Dermis blood vessel endothelial cell (primary cell): ENCODE measurements at regions not wholly inside any gene's neighbourhood (a gene's known extent, or its start where the extent isn't known, plus 50 kb on each side); places are given as distances from the start of the nearest gene placed in this dataset.

Experiments used
- DNase-seq: peaks from one replicate; pipeline ENCODE4 v3.0.0; 2010

DNA sequence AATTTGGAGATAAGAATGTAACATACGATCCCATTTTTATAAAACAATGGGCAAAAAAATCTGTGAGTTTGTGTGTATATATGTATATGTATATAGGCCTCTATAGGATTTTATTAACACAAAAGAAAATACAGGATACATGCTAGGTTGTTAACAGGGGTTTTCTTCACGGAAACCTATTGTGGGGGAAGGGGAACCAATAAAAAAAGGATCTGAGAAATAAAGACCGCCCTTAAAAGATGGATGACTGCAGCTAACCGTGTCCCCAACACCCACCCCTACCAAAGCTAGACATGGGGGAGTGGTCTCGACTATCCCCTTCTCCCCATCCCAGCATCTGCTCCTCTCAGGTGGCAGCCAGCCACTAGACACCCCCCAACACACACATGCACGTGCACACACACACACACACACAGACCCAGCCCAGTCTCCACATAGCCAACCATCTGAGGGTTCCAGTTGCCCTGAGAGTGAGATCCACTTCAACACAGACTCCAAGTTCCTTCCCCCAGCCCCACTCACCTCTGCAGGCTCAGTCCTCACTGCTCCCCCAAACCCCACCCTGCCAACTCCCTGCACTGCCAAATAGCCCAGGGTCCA lies 132.9 kb downstream of the TPRA1 start:
- DNase-seq, result no peak

GRCh38 chr3:127457094-127457475 lies 133.4 kb downstream of the TPRA1 start:
- peak; percentile 61 for DNase-seq

DNA sequence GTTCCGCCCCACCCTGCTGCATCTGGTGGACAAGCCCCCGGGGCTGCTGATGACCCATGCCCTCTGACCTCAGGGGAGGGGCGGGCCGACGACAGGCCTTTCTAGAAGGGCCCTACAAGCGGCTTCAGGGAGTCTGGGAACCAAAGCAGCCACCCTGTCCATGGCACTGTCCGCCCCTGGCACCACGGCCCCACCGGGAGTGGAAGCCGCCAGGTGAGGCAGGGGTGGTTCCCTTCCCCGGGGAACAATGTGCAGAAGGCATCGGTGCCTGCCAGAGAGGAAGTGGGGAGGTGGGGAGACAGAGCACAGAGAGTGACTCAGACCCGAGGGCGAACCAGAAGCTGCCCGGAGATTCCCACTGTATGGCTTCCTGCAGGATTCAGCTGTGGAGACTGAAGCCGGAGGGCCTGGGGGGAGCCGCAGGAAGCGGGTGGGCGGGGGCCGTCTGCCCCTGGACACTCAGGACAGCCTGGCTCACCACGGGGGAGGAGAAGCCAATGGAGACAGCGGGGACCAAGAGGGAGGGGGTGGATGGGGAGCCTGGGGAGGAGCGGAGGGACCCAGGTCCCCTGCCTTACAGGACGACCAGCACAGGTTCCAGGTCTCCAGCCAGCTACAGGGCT lies 134.0 kb downstream of the TPRA1 start:
- DNase-seq, result peak; percentile 77

- DNase-seq, result peak; percentile 75
Measured at GRCh38 chr3:127455541-127456450, 134.7 kb downstream of the TPRA1 start.

DNA sequence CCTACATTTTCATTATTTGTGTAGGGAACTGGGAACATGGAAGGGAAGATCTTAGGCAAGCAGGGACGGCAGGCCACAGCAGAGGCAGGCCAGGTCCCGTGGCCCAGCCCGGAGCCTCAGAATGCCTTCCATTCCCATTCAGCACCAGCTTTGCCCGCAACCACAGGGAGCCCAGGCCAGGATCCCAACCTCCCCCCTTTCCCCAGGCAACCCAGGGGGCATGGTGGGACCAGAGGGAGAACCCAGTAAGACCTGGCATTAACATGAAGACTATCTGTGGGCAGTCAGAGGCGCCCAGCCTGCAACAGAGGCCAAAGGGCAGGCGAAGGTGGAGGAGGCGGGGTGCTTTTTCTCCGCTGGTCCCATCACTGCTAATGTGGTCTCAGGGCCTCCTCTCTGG lies 135.6 kb downstream of the TPRA1 start:
- DNase-seq, result no peak

GRCh38 chr3:127454051-127454450 lies 136.5 kb downstream of the TPRA1 start:
- no peak for DNase-seq

DNA sequence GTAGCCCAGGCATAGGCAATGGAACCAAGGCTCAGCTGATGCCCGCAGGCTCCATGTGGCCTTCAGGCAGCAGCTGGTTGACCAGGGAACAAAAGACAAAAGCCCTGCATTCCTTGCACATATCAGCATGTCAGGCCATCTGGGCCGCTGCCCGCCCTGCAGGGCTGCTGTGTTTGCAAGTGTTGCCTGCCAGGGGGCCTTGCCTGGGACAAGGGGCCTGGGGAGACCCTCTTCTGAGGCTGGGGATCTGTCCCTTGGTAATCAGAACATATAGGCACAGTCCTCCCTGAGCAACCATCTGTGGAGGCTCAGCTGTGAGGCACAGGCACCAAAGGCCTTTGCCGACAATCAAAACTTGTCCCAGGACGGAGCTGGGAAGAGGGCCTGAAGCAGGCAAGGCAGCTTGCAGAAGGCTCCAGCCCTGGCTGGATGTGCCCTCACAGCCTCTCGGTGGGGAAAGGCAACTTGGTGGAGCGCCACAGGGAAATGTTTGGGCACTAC lies 138.2 kb downstream of the TPRA1 start:
- no peak for DNase-seq

GRCh38 chr3:127451321-127451720 lies 139.2 kb downstream of the TPRA1 start:
- DNase-seq, result no peak

GRCh38 chr3:127450331-127450730 lies 140.2 kb downstream of the TPRA1 start:
- no peak for DNase-seq

GRCh38 chr3:127449486-127450212 lies 140.9 kb downstream of the TPRA1 start:
- DNase-seq, result no peak

GRCh38 chr3:127448671-127449070 lies 141.9 kb downstream of the TPRA1 start:
- no peak for DNase-seq

GRCh38 chr3:127448161-127448561 lies 142.4 kb downstream of the TPRA1 start:
- no peak for DNase-seq

DNA sequence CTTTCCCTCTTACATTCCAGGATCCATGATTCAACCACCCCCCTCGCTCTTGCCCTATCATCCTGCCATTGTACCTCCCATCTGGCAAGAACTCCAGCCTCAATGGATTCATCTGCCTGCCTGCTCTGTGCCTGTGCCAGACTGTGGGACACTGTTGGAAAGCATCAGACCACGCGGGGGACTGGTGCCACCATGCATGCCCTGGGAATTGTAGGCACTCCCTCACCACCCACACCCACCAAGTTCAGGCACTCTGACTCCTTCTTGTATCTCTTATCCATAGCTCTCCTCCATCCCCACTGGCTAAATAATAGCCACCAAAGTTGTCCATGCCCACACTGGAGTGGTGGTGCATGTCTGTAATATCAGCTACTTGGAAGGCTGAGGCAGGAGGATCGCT lies 143.8 kb downstream of the TPRA1 start:
- DNase-seq, result no peak

DNA sequence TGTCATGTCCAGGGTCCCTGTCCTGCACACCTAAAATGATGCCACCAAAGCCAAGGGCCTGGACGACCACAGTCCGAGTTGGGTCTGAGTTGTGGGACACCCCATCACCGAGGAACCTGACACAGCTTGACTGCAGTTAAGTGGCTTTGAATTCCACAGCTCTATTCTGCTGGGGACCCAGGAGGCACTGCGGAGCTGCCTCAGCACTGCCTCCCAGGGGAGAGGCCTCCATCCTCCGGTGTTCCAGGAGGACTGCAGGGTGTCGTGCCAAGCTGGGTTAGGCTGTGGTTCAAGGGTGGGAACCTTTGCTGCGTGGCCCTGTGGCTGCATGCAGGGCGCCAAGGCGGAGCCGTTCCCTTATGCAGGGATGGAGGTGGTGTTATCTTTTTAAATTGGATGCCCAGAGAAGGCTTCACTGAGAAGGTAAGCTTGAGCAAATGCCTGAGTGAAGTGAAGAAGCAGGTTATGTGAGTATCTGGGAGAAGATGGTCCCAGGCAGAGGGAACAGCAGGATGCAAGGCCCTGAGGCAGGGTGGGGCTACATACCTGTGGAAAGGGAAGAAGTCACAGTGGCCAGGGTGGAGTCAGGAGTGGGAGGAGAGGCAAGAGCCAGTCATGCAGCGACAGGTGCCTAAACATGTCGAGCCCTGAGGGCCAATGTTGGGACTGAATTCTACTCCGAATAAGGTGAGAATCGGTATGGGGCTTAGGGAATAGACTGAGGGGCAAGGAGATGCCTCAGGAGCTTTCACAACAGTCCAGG lies 144.8 kb downstream of the TPRA1 start:
- DNase-seq, result no peak

- no peak for DNase-seq
Measured at GRCh38 chr3:127444761-127445160, 145.8 kb downstream of the TPRA1 start.

DNA sequence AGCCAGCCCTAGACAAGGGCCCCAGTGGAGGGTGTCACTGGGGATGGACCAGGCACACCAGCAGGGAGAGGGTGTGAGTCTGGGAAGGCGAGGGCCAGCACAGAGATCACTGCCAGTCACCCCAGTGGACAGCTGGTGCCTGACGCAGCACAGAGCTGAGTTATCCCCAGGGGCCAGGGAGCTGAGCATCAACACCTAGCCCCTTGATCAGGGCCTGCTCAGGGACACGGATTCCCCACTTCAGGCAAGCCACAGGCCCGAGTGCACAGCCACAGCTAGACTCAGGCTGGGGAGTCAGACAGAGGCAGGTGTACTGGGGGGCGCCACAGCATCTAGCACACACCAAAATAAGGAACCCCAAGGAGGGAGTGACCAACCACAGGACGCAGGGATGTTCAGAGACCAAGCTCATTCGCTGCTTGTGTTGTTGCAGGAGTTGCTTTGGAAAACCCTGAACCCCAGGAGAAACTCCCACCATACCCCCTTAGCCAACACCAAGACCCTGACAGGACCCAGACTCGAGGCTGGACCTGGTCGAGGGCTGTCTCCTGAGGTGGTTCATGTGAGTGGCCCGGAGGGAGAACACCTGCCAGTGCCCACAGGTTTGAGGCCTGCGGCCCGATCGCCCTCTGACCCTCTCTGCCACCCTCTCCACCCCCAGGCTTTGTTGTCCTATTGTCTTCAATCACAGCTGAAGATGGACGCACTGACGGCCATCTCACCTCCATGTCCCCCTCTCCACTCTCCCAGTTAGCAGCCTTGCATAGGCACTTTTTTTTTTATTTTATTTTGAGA lies 146.8 kb downstream of the TPRA1 start:
- no peak for DNase-seq

GRCh38 chr3:127442506-127442905 lies 148.0 kb downstream of the TPRA1 start:
- no peak for DNase-seq

GRCh38 chr3:127441764-127442163 lies 148.8 kb downstream of the TPRA1 start:
- DNase-seq, result no peak

DNA sequence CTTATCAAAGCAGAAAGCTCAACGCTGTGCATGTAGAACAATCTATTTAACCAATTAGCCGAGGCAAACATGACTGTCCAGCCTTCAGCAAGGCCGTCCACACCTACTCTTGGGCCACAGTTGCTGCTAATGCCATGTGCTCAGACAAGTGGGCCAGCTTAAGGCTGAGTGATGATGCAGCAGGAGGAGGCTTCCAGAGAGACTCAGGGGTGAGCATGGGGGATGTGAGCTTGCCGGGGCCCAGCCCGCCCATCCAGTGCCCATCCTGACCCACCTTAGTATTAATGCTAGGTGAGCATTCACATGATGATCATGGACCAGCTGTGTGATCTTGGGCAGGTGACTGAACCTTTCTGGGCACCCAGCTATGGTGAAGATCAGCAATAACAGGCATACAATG lies 150.1 kb downstream of the TPRA1 start:
- no peak for DNase-seq

GRCh38 chr3:127439621-127440020 lies 150.9 kb downstream of the TPRA1 start:
- DNase-seq, result no peak

DNA sequence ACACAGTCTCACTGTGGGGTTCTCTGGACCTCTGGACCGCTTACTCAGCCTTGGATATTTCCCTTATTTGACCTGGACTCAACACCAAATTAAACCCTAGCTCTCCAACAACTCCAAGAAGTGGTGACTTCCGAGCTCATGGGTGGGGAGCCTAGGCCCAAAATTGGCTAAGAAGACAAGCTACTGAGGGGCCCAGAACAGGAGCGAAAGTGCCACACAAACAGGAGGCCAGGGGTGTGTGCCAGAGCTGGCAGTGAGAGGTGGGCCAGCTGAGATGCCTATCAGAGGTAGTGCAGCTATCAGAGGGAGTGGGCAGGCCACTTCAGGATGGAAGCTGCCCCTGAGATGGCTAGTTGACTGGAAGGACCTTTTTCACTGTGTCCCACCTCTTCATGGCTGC lies 151.1 kb upstream of the PRR20G start:
- no peak for DNase-seq
